HG02852 (cell line): ENCODE measurements at regions not wholly inside any gene's neighbourhood (a gene's known extent, or its start where the extent isn't known, plus 50 kb on each side); places are given as distances from the start of the nearest gene placed in this dataset.
"Not testable (repeated sequence)": the region's sequence is repeated elsewhere in the genome, so short reads cannot be mapped to it uniquely, and the experiment has no call there.

Experiments used
- ATAC-seq: cut with Tn5 transposase; IDR thresholded peaks from one replicate; pipeline ENCODE4 v1.9.1; 2021; ENCODE audit warnings: mild to moderate bottlenecking, moderate library complexity; ENCODE audit not compliant: unreplicated experiment

GRCh38 chr10:94123258-94123995 is 129.7 kb downstream of the PLCE1 start:
- ATAC-seq: no peak

GRCh38 chr10:94124147-94124546 is 130.4 kb downstream of the PLCE1 start:
- ATAC-seq: not testable (repeated sequence)

GRCh38 chr10:94125268-94125667 is 131.5 kb downstream of the PLCE1 start:
- ATAC-seq: not testable (repeated sequence)

- no peak for ATAC-seq
These were observed 132.1 kb downstream of the PLCE1 start for GRCh38 chr10:94125856-94126255.

GRCh38 chr10:94129393-94130130 is 135.8 kb downstream of the PLCE1 start:
- no peak for ATAC-seq

- ATAC-seq: no peak
These were observed 138.2 kb downstream of the PLCE1 start for GRCh38 chr10:94131885-94132284.

- no peak for ATAC-seq
These were observed 139.5 kb downstream of the PLCE1 start for GRCh38 chr10:94133239-94133638.

GRCh38 chr10:94137747-94138146 is 144.0 kb downstream of the PLCE1 start:
- ATAC-seq: no peak

GRCh38 chr10:94138391-94138790 is 144.7 kb downstream of the PLCE1 start:
- no peak for ATAC-seq

GRCh38 chr10:94143261-94143660 is 149.5 kb downstream of the PLCE1 start:
- no peak for ATAC-seq

- no peak for ATAC-seq
These were observed 152.6 kb downstream of the PLCE1 start for GRCh38 chr10:94146313-94146712.

GRCh38 chr10:94146746-94147145 is 153.0 kb downstream of the PLCE1 start:
- ATAC-seq: no peak

GRCh38 chr10:94149702-94150101 is 156.0 kb downstream of the PLCE1 start:
- ATAC-seq: no peak

GRCh38 chr10:94150541-94151184 is 156.9 kb downstream of the PLCE1 start:
- ATAC-seq: no peak

- ATAC-seq: no peak
These were observed 162.1 kb downstream of the PLCE1 start for GRCh38 chr10:94155722-94156271.

GRCh38 chr10:94156453-94156852 is 162.7 kb downstream of the PLCE1 start:
- ATAC-seq: no peak

GRCh38 chr10:94165158-94165611 is 171.5 kb downstream of the PLCE1 start:
- ATAC-seq: not testable (repeated sequence)

GRCh38 chr10:94172332-94172731 is 178.6 kb downstream of the PLCE1 start:
- ATAC-seq: no peak

- no peak for ATAC-seq
These were observed 179.9 kb downstream of the PLCE1 start for GRCh38 chr10:94173594-94173993.

- no peak for ATAC-seq
These were observed 181.1 kb downstream of the PLCE1 start for GRCh38 chr10:94174838-94175237.

- no peak for ATAC-seq
These were observed 184.1 kb downstream of the NOC3L start for GRCh38 chr10:94178475-94179253.
